Activated CD4-positive, alpha-beta T cell treated with anti-CD3 and anti-CD28 coated beads for 36 hours (primary cell): ENCODE measurements at regions not wholly inside any gene's neighbourhood (a gene's known extent, or its start where the extent isn't known, plus 50 kb on each side); places are given as distances from the start of the nearest gene placed in this dataset.
A peak's percentile ranks its signal among the peaks of the same experiment; 100 is the strongest.
"Not testable (repeated sequence)": the region's sequence is repeated elsewhere in the genome, so short reads cannot be mapped to it uniquely, and the experiment has no call there.

ENCODE experiments used
- ATAC-seq: fragments of 200-7000 bp; cut with Tn5 transposase; one replicate; pipeline ENCODE4 v1.10.0; 2021; ENCODE audit warnings: mild to moderate bottlenecking, moderate library complexity
- CTCF ChIA-PET: fragments of 350-600 bp; sonication (Branson Sonifier 250); formaldehyde crosslinking; loops from one replicate; lab custom pipeline; 2021; ENCODE audit warnings: antibody characterized with exemption; lab: Charles Lee
- POLR2A ChIA-PET: fragments of 350-600 bp; sonication (Branson Sonifier 250); formaldehyde crosslinking; loops from one replicate; lab custom pipeline; 2021; ENCODE audit warnings: antibody characterized with exemption, inconsistent platforms; lab: Charles Lee
- DNase-seq: peaks from one replicate; pipeline ENCODE4 v3.0.0-alpha.2; 2020
- H3K27ac Mint-ChIP-seq: one replicate; pipeline ENCODE4 v1.8.0; 2021; ENCODE audit warnings: mixed read lengths
- H3K27me3 Mint-ChIP-seq: one replicate; pipeline ENCODE4 v1.8.0; 2021; ENCODE audit warnings: mixed read lengths
- H3K36me3 Mint-ChIP-seq: one replicate; pipeline ENCODE4 v1.8.0; 2021; ENCODE audit warnings: low read depth, mixed read lengths
- H3K4me1 Mint-ChIP-seq: one replicate; pipeline ENCODE4 v1.8.0; 2021; ENCODE audit warnings: mixed read lengths
- H3K4me3 Mint-ChIP-seq: one replicate; pipeline ENCODE4 v1.8.0; 2021; ENCODE audit warnings: mild to moderate bottlenecking, moderate library complexity, mixed read lengths
- H3K9me3 Mint-ChIP-seq: one replicate; pipeline ENCODE4 v1.8.0; 2021; ENCODE audit warnings: low read depth, mixed read lengths
- intact Hi-C, 2 experiments: fragments of 100-400 bp; cut with DNase I in 1 of 2; cut with micrococcal nuclease in 1 of 2; formaldehyde crosslinking; loops; one replicate each; pipeline versions ENCODE4 v1.14.2 to v1.15.1; 2022 to 2024; cut with DNase I, micrococcal nuclease

- CTCF ChIA-PET, H3K27me3 Mint-ChIP-seq, DNase-seq, H3K4me3 Mint-ChIP-seq, H3K27ac Mint-ChIP-seq, H3K4me1 Mint-ChIP-seq, H3K9me3 Mint-ChIP-seq, H3K36me3 Mint-ChIP-seq, ATAC-seq, intact Hi-C loops, POLR2A ChIA-PET: not testable (repeated sequence)
Measured at GRCh38 chr1:90219166-90219871, 224.4 kb downstream of the ZNF326 start.

DNA sequence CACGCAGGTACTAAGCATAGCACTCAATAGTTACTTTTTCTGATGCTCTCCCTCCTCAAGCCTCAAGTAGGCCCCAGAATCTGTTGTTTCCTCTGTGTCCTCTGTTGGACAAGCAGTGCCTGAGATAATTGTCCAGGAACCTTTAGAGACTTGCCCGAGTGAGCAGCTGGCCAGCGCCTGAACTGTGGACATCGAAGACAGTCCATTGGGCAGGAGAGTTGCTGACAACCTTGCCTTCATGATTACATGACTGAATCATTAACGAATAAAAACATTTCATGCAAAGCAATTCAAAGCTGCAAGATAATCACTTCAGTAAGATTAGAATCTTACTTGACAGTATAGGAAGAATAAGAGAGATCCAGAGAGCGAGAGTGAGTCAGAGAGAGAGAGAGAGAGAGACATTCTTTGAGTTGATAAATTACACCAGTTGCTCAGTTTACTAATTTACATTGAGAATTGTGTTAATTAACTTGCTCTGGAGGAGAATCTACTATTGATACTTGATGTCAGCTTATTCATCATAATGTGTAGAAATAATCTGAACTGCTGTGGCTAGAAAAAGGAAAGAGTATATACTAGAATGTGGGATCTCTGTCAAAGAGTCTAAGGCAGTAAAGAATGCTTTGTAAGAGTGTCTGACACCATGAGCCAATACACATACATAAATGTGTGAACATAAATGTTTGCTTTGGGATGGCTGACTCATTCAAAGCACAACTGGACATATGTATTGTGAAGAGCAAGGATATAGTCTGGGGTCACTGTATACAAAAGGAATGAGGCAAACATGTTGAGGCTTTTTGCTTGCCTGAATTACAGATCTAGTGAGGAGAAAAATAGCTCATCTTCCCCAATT, 216.0 kb downstream of the ZNF326 start:
- H3K9me3 Mint-ChIP-seq = no peaks in the 10 kb centered on the region
- peaks cover 6% of the 10 kb centered on the region for H3K27me3 Mint-ChIP-seq
- CTCF ChIA-PET = no interaction called here
- no peak overlapping the region for H3K27ac Mint-ChIP-seq
- DNase-seq = no peak
- POLR2A ChIA-PET = no interaction called here
- no peak for ATAC-seq
- no peak overlapping the region for H3K4me3 Mint-ChIP-seq
- intact Hi-C loops = no loop called here
- no peaks in the 10 kb centered on the region for H3K36me3 Mint-ChIP-seq
- H3K4me1 Mint-ChIP-seq = no peaks in the 10 kb centered on the region

DNA sequence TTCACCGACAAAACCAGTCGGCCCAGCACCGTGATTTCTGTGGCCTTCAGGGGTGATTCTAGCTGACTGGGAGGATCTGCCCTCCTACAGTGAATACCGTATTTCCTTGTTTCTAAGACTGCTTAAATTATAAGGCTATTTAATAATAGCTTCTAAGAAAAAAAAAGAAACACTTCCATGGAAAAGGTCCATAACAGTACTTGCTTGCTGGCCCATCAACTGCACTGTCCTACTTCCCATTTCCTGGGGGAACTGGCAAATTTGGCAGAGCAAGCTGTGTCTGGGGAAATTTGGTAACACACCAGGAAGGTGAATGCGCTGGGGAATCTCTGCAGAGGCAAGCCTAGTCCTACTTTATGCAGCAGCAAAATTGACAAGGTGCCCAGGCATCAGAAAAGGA, 214.0 kb downstream of the ZNF326 start:
- Mint-ChIP-seq H3K9me3 (no peaks in the 10 kb centered on the region), H3K4me1 (no peaks in the 10 kb centered on the region), H3K4me3 (no peak overlapping the region), H3K27me3 (peaks cover 4% of the 10 kb centered on the region), H3K27ac (no peak overlapping the region), H3K36me3 (no peaks in the 10 kb centered on the region)
- POLR2A ChIA-PET = no interaction called here
- intact Hi-C loops = no loop called here
- DNase-seq (no peak), ATAC-seq (no peak)
- CTCF ChIA-PET = no interaction called here

DNA sequence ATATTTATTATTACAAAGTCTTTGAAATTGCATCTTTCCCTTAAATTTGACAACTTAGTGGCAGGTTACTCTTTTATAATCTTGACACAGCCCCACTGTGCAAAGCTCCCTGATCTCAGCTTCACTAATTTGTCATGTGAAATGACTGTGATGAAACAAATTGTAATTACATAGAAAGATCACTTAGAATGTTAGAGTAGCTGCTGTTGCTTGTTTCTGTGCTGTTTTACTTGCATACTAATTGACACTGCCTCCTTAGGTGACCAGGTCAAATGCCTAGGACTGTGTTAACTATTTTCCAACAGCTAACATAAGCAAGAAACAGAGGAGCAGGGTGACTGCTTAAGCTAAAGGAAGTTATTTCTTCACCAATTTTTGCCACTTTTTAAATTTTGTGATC, 211.3 kb downstream of the ZNF326 start:
- intact Hi-C loops = no loop called here
- ChIA-PET POLR2A (no interaction called here), CTCF (interaction anchor here (0.6 kb wide), 1 partner anchor 363 kb away, joined by 3 read pairs; no protein-coding TSS in a partner anchor)
- DNase-seq (no peak), ATAC-seq (no peak)
- Mint-ChIP-seq H3K36me3 (no peaks in the 10 kb centered on the region), H3K9me3 (no peaks in the 10 kb centered on the region), H3K27me3 (peaks cover 8% of the 10 kb centered on the region), H3K27ac (no peak overlapping the region), H3K4me1 (no peaks in the 10 kb centered on the region), H3K4me3 (no peak overlapping the region)

- no peak overlapping the region for H3K27ac Mint-ChIP-seq
- DNase-seq (no peak), ATAC-seq (no peak)
- POLR2A ChIA-PET = no interaction called here
- H3K4me3 Mint-ChIP-seq = no peak overlapping the region
- H3K27me3 Mint-ChIP-seq = peaks cover 8% of the 10 kb centered on the region
- H3K36me3 Mint-ChIP-seq = no peaks in the 10 kb centered on the region
- intact Hi-C loops = no loop called here
- CTCF ChIA-PET = interaction anchor here (1.0 kb wide), 1 partner anchor 37 kb away, joined by 3 read pairs; no protein-coding TSS in a partner anchor
- H3K9me3 Mint-ChIP-seq = no peaks in the 10 kb centered on the region
- H3K4me1 Mint-ChIP-seq = no peaks in the 10 kb centered on the region
Measured at GRCh38 chr1:90204780-90205179, 209.9 kb downstream of the ZNF326 start.

GRCh38 chr1:90204023-90204590, 209.2 kb downstream of the ZNF326 start:
- Mint-ChIP-seq H3K9me3 (no peaks in the 10 kb centered on the region), H3K27me3 (peaks cover 8% of the 10 kb centered on the region), H3K36me3 (no peaks in the 10 kb centered on the region), H3K4me1 (no peaks in the 10 kb centered on the region), H3K27ac (no peak overlapping the region), H3K4me3 (no peak overlapping the region)
- no peak for DNase-seq
- POLR2A ChIA-PET = no interaction called here
- CTCF ChIA-PET = interaction anchor here (1.0 kb wide), 1 partner anchor 37 kb away, joined by 3 read pairs; no protein-coding TSS in a partner anchor
- intact Hi-C loops = no loop called here
- no peak for ATAC-seq

DNA sequence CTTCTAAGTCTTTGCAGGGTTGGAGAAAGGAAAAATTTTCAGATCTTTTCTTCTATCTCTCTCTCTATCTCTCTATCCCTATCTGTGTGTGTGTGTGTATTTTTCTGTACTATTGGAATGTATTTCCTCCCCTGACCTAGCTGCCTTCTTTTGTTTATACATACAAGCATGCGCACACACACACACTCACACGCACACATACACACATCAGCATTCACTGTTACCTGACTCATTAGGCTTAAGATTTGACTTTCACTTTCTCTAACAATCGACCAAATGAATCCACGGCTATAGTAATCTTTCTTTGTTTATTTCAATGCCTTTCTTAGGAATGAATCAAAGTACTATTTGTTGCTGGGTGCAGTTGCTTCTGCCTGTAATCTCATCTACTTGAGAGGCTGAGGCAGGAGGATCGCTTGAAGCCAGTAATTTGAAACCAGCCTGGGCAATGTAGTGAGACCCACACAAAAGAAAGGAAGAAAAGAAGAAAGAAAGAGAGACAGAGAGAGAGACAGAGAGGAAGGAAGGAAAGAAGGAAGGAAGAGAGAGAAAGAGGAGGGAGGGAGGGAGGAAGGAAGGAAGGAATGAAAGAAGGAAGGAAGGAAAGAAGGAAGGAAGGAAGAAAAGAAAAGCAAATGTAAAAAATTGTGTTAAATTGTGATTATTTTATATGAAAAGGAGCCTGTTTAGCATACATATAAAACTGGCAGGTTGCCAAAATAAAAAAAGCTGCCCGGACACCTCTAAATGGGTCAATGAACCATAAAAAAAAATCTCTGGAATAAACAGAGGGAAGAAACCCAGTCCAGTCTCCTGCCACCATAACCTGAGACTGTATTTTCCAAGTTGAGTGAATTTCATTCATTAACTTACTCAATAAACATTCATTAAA, 206.8 kb downstream of the ZNF326 start:
- H3K27ac Mint-ChIP-seq = no peak overlapping the region
- POLR2A ChIA-PET = no interaction called here
- intact Hi-C loops = no loop called here
- H3K36me3 Mint-ChIP-seq = no peaks in the 10 kb centered on the region
- no peaks in the 10 kb centered on the region for H3K9me3 Mint-ChIP-seq
- no peaks in the 10 kb centered on the region for H3K4me1 Mint-ChIP-seq
- DNase-seq = peak; percentile 9
- H3K4me3 Mint-ChIP-seq = no peak overlapping the region
- ATAC-seq = no peak
- H3K27me3 Mint-ChIP-seq = peaks cover 4% of the 10 kb centered on the region
- CTCF ChIA-PET = interaction anchor here (0.6 kb wide), 1 partner anchor 84 kb away, joined by 3 read pairs; no protein-coding TSS in a partner anchor

GRCh38 chr1:90200646-90201205, 205.8 kb downstream of the ZNF326 start:
- CTCF ChIA-PET = interaction anchor here (0.6 to 0.8 kb wide), 2 partner anchors 46 to 85 kb away, joined by 3 to 4 read pairs; no protein-coding TSS in a partner anchor
- H3K4me3 Mint-ChIP-seq = no peak overlapping the region
- POLR2A ChIA-PET = no interaction called here
- DNase-seq = no peak
- no peaks in the 10 kb centered on the region for H3K36me3 Mint-ChIP-seq
- peaks cover 4% of the 10 kb centered on the region for H3K27me3 Mint-ChIP-seq
- H3K27ac Mint-ChIP-seq = no peak overlapping the region
- no peaks in the 10 kb centered on the region for H3K4me1 Mint-ChIP-seq
- ATAC-seq = no peak
- no peaks in the 10 kb centered on the region for H3K9me3 Mint-ChIP-seq
- intact Hi-C loops = no loop called here

DNA sequence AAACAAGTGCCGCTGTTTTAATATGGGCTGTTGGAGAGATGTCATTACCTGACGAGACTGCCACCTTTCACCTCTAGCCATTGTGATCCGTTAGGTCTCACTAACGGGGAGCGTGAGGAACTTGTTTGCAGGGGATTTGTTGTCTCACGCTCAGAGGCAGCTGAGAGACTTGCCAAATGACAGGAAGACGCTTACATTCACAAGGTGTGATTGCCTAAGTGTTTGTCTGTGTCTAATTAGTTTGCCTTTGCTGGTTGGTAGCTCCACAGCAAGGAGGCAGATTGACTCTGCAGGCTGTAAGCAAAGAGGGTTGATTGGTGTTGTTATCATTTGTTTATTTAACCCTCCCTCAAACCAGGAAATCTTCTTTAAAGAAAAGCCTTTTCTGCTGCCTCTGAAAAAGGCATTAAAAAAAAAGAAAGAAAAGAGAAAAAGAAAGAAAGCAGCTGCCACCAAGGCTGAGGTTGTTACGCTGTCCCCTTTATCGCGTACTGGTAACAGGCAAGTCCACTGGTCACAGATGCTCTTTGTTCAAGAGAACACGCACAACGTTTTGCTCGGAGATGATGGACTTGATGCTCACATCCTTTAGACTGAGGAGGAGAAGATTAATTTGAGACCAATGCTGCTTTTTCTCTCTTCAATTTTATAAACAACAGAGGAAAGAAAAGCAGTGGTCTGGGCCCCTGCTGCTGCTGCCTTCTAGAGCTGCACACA, 203.9 kb downstream of the ZNF326 start:
- no peaks in the 10 kb centered on the region for H3K36me3 Mint-ChIP-seq
- intact Hi-C loops = no loop called here
- no peaks in the 10 kb centered on the region for H3K4me1 Mint-ChIP-seq
- no peak overlapping the region for H3K27ac Mint-ChIP-seq
- ChIA-PET POLR2A (no interaction called here), CTCF (interaction anchor here (1.1 kb wide), 1 partner anchor 11 kb away, joined by 5 read pairs; no protein-coding TSS in a partner anchor)
- no peaks in the 10 kb centered on the region for H3K9me3 Mint-ChIP-seq
- no peak for DNase-seq
- peaks cover 7% of the 10 kb centered on the region for H3K27me3 Mint-ChIP-seq
- no peak overlapping the region for H3K4me3 Mint-ChIP-seq
- no peak for ATAC-seq

DNA sequence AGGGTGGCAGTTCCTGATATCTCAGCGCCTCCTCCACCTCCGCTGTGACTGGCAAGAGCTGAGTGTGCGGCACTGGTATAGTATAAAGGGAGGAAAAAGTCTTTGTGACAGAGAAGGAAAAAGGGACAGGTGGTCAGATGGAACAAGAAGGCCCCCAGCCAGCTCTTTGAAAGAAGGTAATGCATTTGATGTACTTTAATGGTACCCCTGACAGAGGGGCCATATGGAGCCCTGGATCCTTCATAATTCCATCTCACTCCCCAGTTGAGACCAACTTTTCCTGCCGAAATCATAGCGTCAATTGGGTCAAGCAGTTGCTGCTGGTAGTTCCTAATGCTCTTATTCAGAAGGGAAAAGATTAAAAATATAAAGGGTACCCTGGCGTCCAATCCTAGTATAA, 198.2 kb downstream of the ZNF326 start:
- peaks cover 3% of the 10 kb centered on the region for H3K27me3 Mint-ChIP-seq
- no peak for ATAC-seq
- no peaks in the 10 kb centered on the region for H3K9me3 Mint-ChIP-seq
- no peaks in the 10 kb centered on the region for H3K36me3 Mint-ChIP-seq
- DNase-seq = no peak
- H3K4me1 Mint-ChIP-seq = no peaks in the 10 kb centered on the region
- intact Hi-C loops = no loop called here
- no peak overlapping the region for H3K4me3 Mint-ChIP-seq
- H3K27ac Mint-ChIP-seq = no peak overlapping the region
- POLR2A ChIA-PET = no interaction called here
- CTCF ChIA-PET = no interaction called here
